ENCODE measurements at regions not wholly inside any gene's neighbourhood (a gene's known extent, or its start where the extent isn't known, plus 50 kb on each side); places are given as distances from the start of the nearest gene placed in this dataset.

- no peak overlapping the region for H3K9ac ChIP-seq (ENCODE audit: low read length)
- TF ChIP-seq CTCF (IDR thresholded peaks at IDR 0.05; ENCODE audit: insufficient read depth, low read length, poor library complexity, severe bottlenecking) (no peak), EZH2phosphoT487 (conservative IDR thresholded peaks at IDR 0.05; ENCODE audit: low read length) (no peak)
- H3K27me3 ChIP-seq (ENCODE audit: low read length), result no peaks in the 10 kb centered on the region
- no peak overlapping the region for H2AFZ ChIP-seq (ENCODE audit: low read depth, low read length, severe bottlenecking)
- H3K4me2 ChIP-seq (ENCODE audit: low read depth, low read length, poor library complexity, severe bottlenecking), result no peak overlapping the region
- no peaks in the 10 kb centered on the region for H4K20me1 ChIP-seq (ENCODE audit: low read depth, low read length)
- no peaks in the 10 kb centered on the region for H3F3A ChIP-seq (ENCODE audit: insufficient read depth)
- no peaks in the 10 kb centered on the region for H3K36me3 ChIP-seq (ENCODE audit: low read length)
- no peaks in the 10 kb centered on the region for H3K9me2 ChIP-seq (replicated peaks; ENCODE audit: insufficient read depth, low read length)
- no peaks in the 10 kb centered on the region for H3K9me3 ChIP-seq (ENCODE audit: insufficient read depth, low read length)
- no peak overlapping the region for H3K4me3 ChIP-seq (ENCODE audit: insufficient read depth, low read length, poor library complexity, severe bottlenecking)
- no peaks in the 10 kb centered on the region for H3K79me2 ChIP-seq (ENCODE audit: insufficient read depth, low read length)
- H3K27ac ChIP-seq (ENCODE audit: low read depth, low read length), result no peak overlapping the region
Measured at GRCh38 chr18:38006541-38006940, 440.9 kb upstream of the CELF4 start.

GRCh38 chr18:37997695-37998094 lies 432.1 kb upstream of the CELF4 start:
- no peaks in the 10 kb centered on the region for H3K27me3 ChIP-seq (ENCODE audit: low read length)
- H3F3A ChIP-seq (ENCODE audit: insufficient read depth), result no peaks in the 10 kb centered on the region
- TF ChIP-seq CTCF (IDR thresholded peaks at IDR 0.05; ENCODE audit: insufficient read depth, low read length, poor library complexity, severe bottlenecking) (no peak), EZH2phosphoT487 (conservative IDR thresholded peaks at IDR 0.05; ENCODE audit: low read length) (no peak)
- H3K79me2 ChIP-seq (ENCODE audit: insufficient read depth, low read length), result no peaks in the 10 kb centered on the region
- no peaks in the 10 kb centered on the region for H4K20me1 ChIP-seq (ENCODE audit: low read depth, low read length)
- H2AFZ ChIP-seq (ENCODE audit: low read depth, low read length, severe bottlenecking), result no peak overlapping the region
- H3K9ac ChIP-seq (ENCODE audit: low read length), result no peak overlapping the region
- no peak overlapping the region for H3K27ac ChIP-seq (ENCODE audit: low read depth, low read length)
- H3K4me2 ChIP-seq (ENCODE audit: low read depth, low read length, poor library complexity, severe bottlenecking), result no peak overlapping the region
- H3K9me2 ChIP-seq (replicated peaks; ENCODE audit: insufficient read depth, low read length), result no peaks in the 10 kb centered on the region
- no peaks in the 10 kb centered on the region for H3K36me3 ChIP-seq (ENCODE audit: low read length)
- no peak overlapping the region for H3K4me3 ChIP-seq (ENCODE audit: insufficient read depth, low read length, poor library complexity, severe bottlenecking)
- H3K9me3 ChIP-seq (ENCODE audit: insufficient read depth, low read length), result no peaks in the 10 kb centered on the region

GRCh38 chr18:37987901-37988300 lies 422.3 kb upstream of the CELF4 start:
- H3K4me3 ChIP-seq (ENCODE audit: insufficient read depth, low read length, poor library complexity, severe bottlenecking), result no peak overlapping the region
- H4K20me1 ChIP-seq (ENCODE audit: low read depth, low read length), result no peaks in the 10 kb centered on the region
- 0 out of 2 replicates have a peak, but pooled peaks cover 3% of the 10 kb centered on the region for H3K9me2 ChIP-seq (replicated peaks; ENCODE audit: insufficient read depth, low read length)
- H3K27ac ChIP-seq (ENCODE audit: low read depth, low read length), result no peak overlapping the region
- H3K36me3 ChIP-seq (ENCODE audit: low read length), result no peaks in the 10 kb centered on the region
- H3K27me3 ChIP-seq (ENCODE audit: low read length), result no peaks in the 10 kb centered on the region
- H2AFZ ChIP-seq (ENCODE audit: low read depth, low read length, severe bottlenecking), result no peak overlapping the region
- no peaks in the 10 kb centered on the region for H3K9me3 ChIP-seq (ENCODE audit: insufficient read depth, low read length)
- no peaks in the 10 kb centered on the region for H3F3A ChIP-seq (ENCODE audit: insufficient read depth)
- H3K4me2 ChIP-seq (ENCODE audit: low read depth, low read length, poor library complexity, severe bottlenecking), result no peak overlapping the region
- H3K79me2 ChIP-seq (ENCODE audit: insufficient read depth, low read length), result no peaks in the 10 kb centered on the region
- TF ChIP-seq CTCF (IDR thresholded peaks at IDR 0.05; ENCODE audit: insufficient read depth, low read length, poor library complexity, severe bottlenecking) (no peak), EZH2phosphoT487 (conservative IDR thresholded peaks at IDR 0.05; ENCODE audit: low read length) (no peak)
- H3K9ac ChIP-seq (ENCODE audit: low read length), result no peak overlapping the region

All from SU-DHL-6 (cell line).